ENCODE measurements at regions not wholly inside any gene's neighbourhood (a gene's known extent, or its start where the extent isn't known, plus 50 kb on each side); places are given as distances from the start of the nearest gene placed in this dataset.
"Not testable (repeated sequence)": the region's sequence is repeated elsewhere in the genome, so short reads cannot be mapped to it uniquely, and the experiment has no call there.

GRCh38 chr13:52223063-52223462 lies 63.7 kb upstream of the NEK3 start:
- H2BK20ac ChIP-seq (ENCODE audit: low read depth, low read length); H2AK9ac ChIP-seq (replicated peaks; ENCODE audit: low read depth, low read length, poor library complexity); H4K5ac ChIP-seq (ENCODE audit: low read depth, low read length); H4K8ac ChIP-seq (ENCODE audit: low read depth in 2 of 2, low read length in 2 of 2); DNase-seq; H3K4me2 ChIP-seq (ENCODE audit: low read depth, low read length); H2AFZ ChIP-seq (replicated peaks; ENCODE audit: low read length, poor library complexity); H3K23ac ChIP-seq (ENCODE audit: low read depth, low read length); H3K9me3 ChIP-seq (ENCODE audit: control insufficient read depth, insufficient read depth, low read length); in situ Hi-C loops (cut with MboI; ENCODE audit: low sequenced_read_pairs); dilution Hi-C loops (cut with HindIII; ENCODE audit: low sequenced_read_pairs, unreplicated experiment); H4K91ac ChIP-seq (ENCODE audit: insufficient read depth, low read depth, low read length); H3K14ac ChIP-seq (replicated peaks; ENCODE audit: low read depth, low read length); H3K27ac ChIP-seq (ENCODE audit: insufficient read depth, low read length); H4K20me1 ChIP-seq (ENCODE audit: insufficient read depth, low read length); H3K79me1 ChIP-seq (ENCODE audit: low read depth in 1 of 2, low read length in 2 of 2); CTCF ChIA-PET; H3K4ac ChIP-seq (ENCODE audit: low read depth, low read length); H3K9ac ChIP-seq (ENCODE audit: low read depth, low read length); H3K36me3 ChIP-seq (ENCODE audit: control insufficient read depth, insufficient read depth, low read length); H2AK5ac ChIP-seq (ENCODE audit: low read depth, low read length); BruUV-seq (replicated peaks); H3K4me1 ChIP-seq (ENCODE audit: control insufficient read depth, insufficient read depth, low read length); H3K4me3 ChIP-seq (ENCODE audit: insufficient read depth, low read depth, low read length); H2BK120ac ChIP-seq (ENCODE audit: low read depth, low read length); H2BK5ac ChIP-seq (ENCODE audit: low read depth, low read length, poor library complexity, severe bottlenecking); H3K56ac ChIP-seq (ENCODE audit: extremely low read depth, insufficient read depth, low read length); intact Hi-C loops (cut with micrococcal nuclease); H2BK15ac ChIP-seq (ENCODE audit: low read depth, low read length); H3K27me3 ChIP-seq (ENCODE audit: control insufficient read depth, insufficient read depth, low read length); ATAC-seq (ENCODE audit: low read depth); H3K18ac ChIP-seq (ENCODE audit: low read depth, low read length); POLR2A ChIA-PET (ENCODE audit: unreplicated experiment); H3K9me1 ChIP-seq (ENCODE audit: insufficient read depth, low read length): not testable (repeated sequence)
- no CpG with 5 or more reads among the region's 1 CpG for WGBS, 2 experiments (ENCODE audit: extremely low coverage in 2 of 2, insufficient read length in 1 of 2)

- H3K9me1 ChIP-seq (ENCODE audit: insufficient read depth, low read length); H2BK20ac ChIP-seq (ENCODE audit: low read depth, low read length); H3K4me3 ChIP-seq (ENCODE audit: insufficient read depth, low read depth, low read length); H2BK120ac ChIP-seq (ENCODE audit: low read depth, low read length); BruUV-seq (replicated peaks); H3K27ac ChIP-seq (ENCODE audit: insufficient read depth, low read length); H3K56ac ChIP-seq (ENCODE audit: extremely low read depth, insufficient read depth, low read length); H3K14ac ChIP-seq (replicated peaks; ENCODE audit: low read depth, low read length); H3K18ac ChIP-seq (ENCODE audit: low read depth, low read length); in situ Hi-C loops (cut with MboI; ENCODE audit: low sequenced_read_pairs); H3K23ac ChIP-seq (ENCODE audit: low read depth, low read length); H4K5ac ChIP-seq (ENCODE audit: low read depth, low read length); H4K20me1 ChIP-seq (ENCODE audit: insufficient read depth, low read length); H2AFZ ChIP-seq (replicated peaks; ENCODE audit: low read length, poor library complexity); H4K8ac ChIP-seq (ENCODE audit: low read depth in 2 of 2, low read length in 2 of 2); ATAC-seq (ENCODE audit: low read depth); CTCF ChIA-PET; dilution Hi-C loops (cut with HindIII; ENCODE audit: low sequenced_read_pairs, unreplicated experiment); H3K36me3 ChIP-seq (ENCODE audit: control insufficient read depth, insufficient read depth, low read length); H4K91ac ChIP-seq (ENCODE audit: insufficient read depth, low read depth, low read length); intact Hi-C loops (cut with micrococcal nuclease); POLR2A ChIA-PET (ENCODE audit: unreplicated experiment); H2AK9ac ChIP-seq (replicated peaks; ENCODE audit: low read depth, low read length, poor library complexity); H3K9me3 ChIP-seq (ENCODE audit: control insufficient read depth, insufficient read depth, low read length); H3K4ac ChIP-seq (ENCODE audit: low read depth, low read length); H3K9ac ChIP-seq (ENCODE audit: low read depth, low read length); H3K4me2 ChIP-seq (ENCODE audit: low read depth, low read length); DNase-seq; H2BK5ac ChIP-seq (ENCODE audit: low read depth, low read length, poor library complexity, severe bottlenecking); H2AK5ac ChIP-seq (ENCODE audit: low read depth, low read length); H3K27me3 ChIP-seq (ENCODE audit: control insufficient read depth, insufficient read depth, low read length); H2BK15ac ChIP-seq (ENCODE audit: low read depth, low read length); H3K79me1 ChIP-seq (ENCODE audit: low read depth in 1 of 2, low read length in 2 of 2); H3K4me1 ChIP-seq (ENCODE audit: control insufficient read depth, insufficient read depth, low read length): not testable (repeated sequence)
- no CpG with 5 or more reads among the region's 1 CpG for WGBS, 2 experiments (ENCODE audit: extremely low coverage in 2 of 2, insufficient read length in 1 of 2)
These were observed 54.5 kb upstream of the NEK3 start for GRCh38 chr13:52213920-52214319.

All from IMR-90 (cell line).